Keratinocyte (primary cell): ENCODE measurements at regions not wholly inside any gene's neighbourhood (a gene's known extent, or its start where the extent isn't known, plus 50 kb on each side); places are given as distances from the start of the nearest gene placed in this dataset.

Experiments used
- DNase-seq: peaks from one replicate; pipeline ENCODE4 v3.0.0-alpha.2; 2011; ENCODE audit warnings: low read depth, missing footprints, low spot score
- FAIRE-seq: peaks from 2 replicates; lab custom pipeline; 2011; peaks lifted over from hg19 to GRCh38; lab: Jason Lieb, UNC
- H2AFZ ChIP-seq: 2 replicates; pipeline ENCODE4 v1.6.0; 2012; ENCODE audit warnings: low read length, control low read depth, inconsistent platforms; ENCODE audit not compliant: control insufficient read depth
- H3K27ac ChIP-seq: 2 replicates; pipeline ENCODE4 v1.5.1; 2011; ENCODE audit warnings: low read length; ENCODE audit not compliant: control insufficient read depth, insufficient read depth
- H3K27me3 ChIP-seq: 3 replicates; pipeline ENCODE4 v1.6.0; 2011; ENCODE audit warnings: low read length; ENCODE audit not compliant: control insufficient read depth, insufficient read depth; ENCODE audit errors: extremely low read depth
- H3K36me3 ChIP-seq, 2 experiments: 2 replicates in 1 of 2; 3 replicates in 1 of 2; pipeline ENCODE4 v1.5.1; 2011; ENCODE audit warnings: low read length in 2 of 2, mild to moderate bottlenecking in 1 of 2; ENCODE audit not compliant: control insufficient read depth in 2 of 2, insufficient read depth in 2 of 2; ENCODE audit errors: extremely low read depth in 1 of 2
- H3K4me1 ChIP-seq: 3 replicates; pipeline ENCODE4 v1.5.1; 2011; ENCODE audit warnings: low read length; ENCODE audit not compliant: control insufficient read depth, insufficient read depth; ENCODE audit errors: extremely low read depth
- H3K4me2 ChIP-seq: 3 replicates; pipeline ENCODE4 v1.6.0; 2011; ENCODE audit warnings: low read depth, low read length; ENCODE audit not compliant: control insufficient read depth, insufficient read depth; ENCODE audit errors: extremely low read depth
- H3K4me3 ChIP-seq, 3 experiments: fragments of 200-600 bp in 1 of 3; sonication (generic) in 1 of 3; 2 replicates in 2 of 3; 3 replicates in 1 of 3; pipeline ENCODE4 v1.5.1; 2011 to 2016; ENCODE audit warnings: low read length in 3 of 3, mild to moderate bottlenecking in 3 of 3, control low read depth in 2 of 3, inconsistent platforms in 1 of 3, low read depth in 1 of 3, mixed read lengths in 1 of 3, mixed run types in 1 of 3, moderate library complexity in 1 of 3; ENCODE audit not compliant: control insufficient read depth in 2 of 3, insufficient read depth in 2 of 3; ENCODE audit errors: extremely low read depth in 1 of 3
- H3K79me2 ChIP-seq: 2 replicates; pipeline ENCODE4 v1.6.0; 2012; ENCODE audit warnings: low read length; ENCODE audit not compliant: control insufficient read depth, insufficient read depth
- H3K9ac ChIP-seq: 3 replicates; pipeline ENCODE4 v1.6.0; 2011; ENCODE audit warnings: low read length; ENCODE audit not compliant: control insufficient read depth, insufficient read depth; ENCODE audit errors: extremely low read depth
- H3K9me1 ChIP-seq: 3 replicates; pipeline ENCODE4 v1.6.0; 2011; ENCODE audit warnings: low read length; ENCODE audit not compliant: control insufficient read depth, insufficient read depth; ENCODE audit errors: extremely low read depth
- H3K9me3 ChIP-seq: 2 replicates; pipeline ENCODE4 v1.5.1; 2012; ENCODE audit warnings: low read depth, low read length; ENCODE audit not compliant: control insufficient read depth
- H4K20me1 ChIP-seq: 3 replicates; pipeline ENCODE4 v1.6.0; 2011; ENCODE audit warnings: low read length; ENCODE audit not compliant: control insufficient read depth, insufficient read depth; ENCODE audit errors: extremely low read depth
- CTCF ChIP-seq, 3 experiments: IDR thresholded peaks in 1 of 3; conservative IDR thresholded peaks in 1 of 3; optimal IDR thresholded peaks in 1 of 3; 2 replicates in 2 of 3; 3 replicates in 1 of 3; pipeline versions ENCODE3 to v1.5.1; 2011; ENCODE audit warnings: low read length in 3 of 3, mild to moderate bottlenecking in 3 of 3, moderate library complexity in 2 of 3, control low read depth in 1 of 3, inconsistent platforms in 1 of 3; ENCODE audit not compliant: insufficient read depth in 2 of 3; ENCODE audit errors: extremely low read depth in 1 of 3
- EZH2 ChIP-seq: IDR thresholded peaks from one replicate; pipeline ENCODE4 v1.6.1; 2012; ENCODE audit warnings: inconsistent platforms, mild to moderate bottlenecking, low read length, moderate library complexity
- dilution Hi-C: fragments of 300-500 bp; cut with MboI; formaldehyde crosslinking; loops from one replicate; pipeline ENCODE4 v1.7.0; 2020; ENCODE audit warnings: low sequenced_read_pairs; ENCODE audit not compliant: extremely low pct_ligation_motif_present

GRCh38 chr2:203796248-203797010, 71.1 kb upstream of the CTLA4 start:
- no peaks in the 10 kb centered on the region for H3K36me3 ChIP-seq
- H3K4me2 ChIP-seq = no peak overlapping the region
- H3K27me3 ChIP-seq = no peaks in the 10 kb centered on the region
- TF ChIP-seq EZH2 (no peak), CTCF (optimal IDR thresholded peaks at IDR 0.05 in 1 of 3, IDR thresholded peaks at IDR 0.05 in 1 of 3, conservative IDR thresholded peaks at IDR 0.05 in 1 of 3; ENCODE audit: extremely low read depth in 1 of 3, insufficient read depth in 2 of 3, low read length in 3 of 3) (no peak)
- dilution Hi-C loops = no loop called here
- no peaks in the 10 kb centered on the region for H3K4me1 ChIP-seq
- H3K9me3 ChIP-seq = no peaks in the 10 kb centered on the region
- no peak overlapping the region for H3K27ac ChIP-seq
- DNase-seq (no peak), FAIRE-seq (no peak)
- no peaks in the 10 kb centered on the region for H4K20me1 ChIP-seq
- no peak overlapping the region for H2AFZ ChIP-seq
- H3K79me2 ChIP-seq = no peaks in the 10 kb centered on the region
- H3K4me3 ChIP-seq = no peak overlapping the region
- no peak overlapping the region for H3K9ac ChIP-seq
- no peaks in the 10 kb centered on the region for H3K9me1 ChIP-seq

GRCh38 chr2:203797276-203797675, 70.3 kb upstream of the CTLA4 start:
- FAIRE-seq (peak; percentile 59), DNase-seq (no peak)
- no peak for TF ChIP-seq CTCF (optimal IDR thresholded peaks at IDR 0.05 in 1 of 3, IDR thresholded peaks at IDR 0.05 in 1 of 3, conservative IDR thresholded peaks at IDR 0.05 in 1 of 3; ENCODE audit: extremely low read depth in 1 of 3, insufficient read depth in 2 of 3, low read length in 3 of 3)
- TF ChIP-seq EZH2 = no peak
- H2AFZ ChIP-seq = no peak overlapping the region
- H3K36me3 ChIP-seq = no peaks in the 10 kb centered on the region
- dilution Hi-C loops = no loop called here
- H3K4me1 ChIP-seq = no peaks in the 10 kb centered on the region
- no peaks in the 10 kb centered on the region for H3K9me3 ChIP-seq
- no peak overlapping the region for H3K4me3 ChIP-seq
- H3K4me2 ChIP-seq = no peak overlapping the region
- H4K20me1 ChIP-seq = no peaks in the 10 kb centered on the region
- no peak overlapping the region for H3K27ac ChIP-seq
- no peaks in the 10 kb centered on the region for H3K27me3 ChIP-seq
- H3K9ac ChIP-seq = no peak overlapping the region
- no peaks in the 10 kb centered on the region for H3K79me2 ChIP-seq
- no peaks in the 10 kb centered on the region for H3K9me1 ChIP-seq
